Endothelial cell (in vitro differentiated cells): ENCODE measurements at regions not wholly inside any gene's neighbourhood (a gene's known extent, or its start where the extent isn't known, plus 50 kb on each side); places are given as distances from the start of the nearest gene placed in this dataset.

Experiments
- DNase-seq: peaks from one replicate; pipeline ENCODE4 v3.0.0; 2021; ENCODE audit warnings: low spot score
- H3K27ac Mint-ChIP-seq: one replicate; pipeline ENCODE4 v1.8.0; 2021; ENCODE audit warnings: mixed read lengths, inconsistent platforms; ENCODE audit not compliant: unreplicated experiment
- H3K27me3 Mint-ChIP-seq: one replicate; pipeline ENCODE4 v1.8.0; 2021; ENCODE audit warnings: mild to moderate bottlenecking, moderate library complexity, mixed read lengths, inconsistent platforms; ENCODE audit not compliant: unreplicated experiment
- H3K36me3 Mint-ChIP-seq: one replicate; pipeline ENCODE4 v1.8.0; 2021; ENCODE audit warnings: mild to moderate bottlenecking, low read depth, mixed read lengths, inconsistent platforms; ENCODE audit not compliant: unreplicated experiment
- H3K4me1 Mint-ChIP-seq: one replicate; pipeline ENCODE4 v1.8.0; 2021; ENCODE audit warnings: mild to moderate bottlenecking, mixed read lengths, inconsistent platforms; ENCODE audit not compliant: unreplicated experiment
- H3K4me3 Mint-ChIP-seq: one replicate; pipeline ENCODE4 v1.8.0; 2021; ENCODE audit warnings: mild to moderate bottlenecking, mixed read lengths, inconsistent platforms; ENCODE audit not compliant: unreplicated experiment
- H3K9me3 Mint-ChIP-seq: one replicate; pipeline ENCODE4 v1.8.0; 2021; ENCODE audit warnings: mixed read lengths, inconsistent platforms; ENCODE audit not compliant: unreplicated experiment
- CTCF ChIP-seq: fragments of 200-600 bp; sonication (generic); IDR thresholded peaks from one replicate; pipeline ENCODE4 v1.5.0; 2021; ENCODE audit warnings: antibody characterized with exemption; ENCODE audit not compliant: unreplicated experiment

GRCh38 chr3:144549166-144549565, 577.5 kb downstream of the DIPK2A start:
- no peak for DNase-seq
- H3K27me3 Mint-ChIP-seq = peaks cover 1% of the 10 kb centered on the region
- H3K4me3 Mint-ChIP-seq = no peak overlapping the region
- no peak overlapping the region for H3K27ac Mint-ChIP-seq
- no peaks in the 10 kb centered on the region for H3K36me3 Mint-ChIP-seq
- no peak for TF ChIP-seq CTCF
- no peaks in the 10 kb centered on the region for H3K9me3 Mint-ChIP-seq
- H3K4me1 Mint-ChIP-seq = no peaks in the 10 kb centered on the region

- Mint-ChIP-seq H3K27me3 (peaks cover 1% of the 10 kb centered on the region), H3K4me1 (no peaks in the 10 kb centered on the region), H3K9me3 (no peaks in the 10 kb centered on the region), H3K4me3 (no peak overlapping the region), H3K36me3 (no peaks in the 10 kb centered on the region), H3K27ac (no peak overlapping the region)
- no peak for TF ChIP-seq CTCF
- DNase-seq = no peak
These were observed 580.9 kb downstream of the DIPK2A start for GRCh38 chr3:144552346-144553057.

- Mint-ChIP-seq H3K4me1 (no peaks in the 10 kb centered on the region), H3K36me3 (no peaks in the 10 kb centered on the region), H3K27ac (no peak overlapping the region), H3K9me3 (no peaks in the 10 kb centered on the region), H3K27me3 (peaks cover 1% of the 10 kb centered on the region), H3K4me3 (no peak overlapping the region)
- DNase-seq = no peak
- no peak for TF ChIP-seq CTCF
These were observed 581.7 kb downstream of the DIPK2A start for GRCh38 chr3:144553301-144553700.

- no peak for DNase-seq
- no peak for TF ChIP-seq CTCF
- no peaks in the 10 kb centered on the region for H3K36me3 Mint-ChIP-seq
- peaks cover 1% of the 10 kb centered on the region for H3K27me3 Mint-ChIP-seq
- no peak overlapping the region for H3K4me3 Mint-ChIP-seq
- H3K9me3 Mint-ChIP-seq = no peaks in the 10 kb centered on the region
- H3K27ac Mint-ChIP-seq = no peak overlapping the region
- H3K4me1 Mint-ChIP-seq = no peaks in the 10 kb centered on the region
These were observed 583.3 kb downstream of the DIPK2A start for GRCh38 chr3:144554889-144555288.

- Mint-ChIP-seq H3K4me1 (no peaks in the 10 kb centered on the region), H3K27ac (no peak overlapping the region)
- DNase-seq = no peak
These were observed 584.8 kb downstream of the DIPK2A start for GRCh38 chr3:144556392-144556791.

More at GRCh38 chr3:144556392-144556791, 584.8 kb downstream of the DIPK2A start:
- Mint-ChIP-seq H3K27me3 (peaks cover 1% of the 10 kb centered on the region), H3K9me3 (no peaks in the 10 kb centered on the region), H3K4me3 (no peak overlapping the region), H3K36me3 (no peaks in the 10 kb centered on the region)
- TF ChIP-seq CTCF = no peak
